ENCODE measurements at regions not wholly inside any gene's neighbourhood (a gene's known extent, or its start where the extent isn't known, plus 50 kb on each side); places are given as distances from the start of the nearest gene placed in this dataset.

DNA sequence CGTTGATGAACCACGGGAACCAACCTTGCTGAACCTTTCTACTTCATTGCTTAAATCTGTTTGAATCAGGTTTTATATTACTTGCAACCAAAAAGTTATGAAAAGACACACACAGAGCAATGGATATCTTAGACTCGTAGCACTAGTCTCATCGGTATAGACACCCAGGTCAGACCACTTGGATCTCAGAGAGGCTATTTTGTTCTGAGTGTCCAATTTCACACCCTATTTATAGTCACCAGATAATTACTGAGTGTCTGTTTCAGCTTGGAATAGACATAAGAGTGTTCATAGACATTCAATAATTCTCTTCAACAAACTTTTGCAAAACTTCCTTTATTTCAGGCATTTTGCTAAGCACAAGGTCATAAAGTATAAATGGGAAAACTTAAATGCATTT lies 145.4 kb upstream of the EGFLAM start:
- TF ChIP-seq, protein P1, sequence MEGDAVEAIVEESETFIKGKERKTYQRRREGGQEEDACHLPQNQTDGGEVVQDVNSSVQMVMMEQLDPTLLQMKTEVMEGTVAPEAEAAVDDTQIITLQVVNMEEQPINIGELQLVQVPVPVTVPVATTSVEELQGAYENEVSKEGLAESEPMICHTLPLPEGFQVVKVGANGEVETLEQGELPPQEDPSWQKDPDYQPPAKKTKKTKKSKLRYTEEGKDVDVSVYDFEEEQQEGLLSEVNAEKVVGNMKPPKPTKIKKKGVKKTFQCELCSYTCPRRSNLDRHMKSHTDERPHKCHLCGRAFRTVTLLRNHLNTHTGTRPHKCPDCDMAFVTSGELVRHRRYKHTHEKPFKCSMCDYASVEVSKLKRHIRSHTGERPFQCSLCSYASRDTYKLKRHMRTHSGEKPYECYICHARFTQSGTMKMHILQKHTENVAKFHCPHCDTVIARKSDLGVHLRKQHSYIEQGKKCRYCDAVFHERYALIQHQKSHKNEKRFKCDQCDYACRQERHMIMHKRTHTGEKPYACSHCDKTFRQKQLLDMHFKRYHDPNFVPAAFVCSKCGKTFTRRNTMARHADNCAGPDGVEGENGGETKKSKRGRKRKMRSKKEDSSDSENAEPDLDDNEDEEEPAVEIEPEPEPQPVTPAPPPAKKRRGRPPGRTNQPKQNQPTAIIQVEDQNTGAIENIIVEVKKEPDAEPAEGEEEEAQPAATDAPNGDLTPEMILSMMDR (IDR thresholded peaks at IDR 0.05): no peak
- TF ChIP-seq POLR2A (IDR thresholded peaks at IDR 0.05): no peak

Data from body of pancreas (tissue), 4 donors.